ENCODE measurements at regions not wholly inside any gene's neighbourhood (a gene's known extent, or its start where the extent isn't known, plus 50 kb on each side); places are given as distances from the start of the nearest gene placed in this dataset.

DNA sequence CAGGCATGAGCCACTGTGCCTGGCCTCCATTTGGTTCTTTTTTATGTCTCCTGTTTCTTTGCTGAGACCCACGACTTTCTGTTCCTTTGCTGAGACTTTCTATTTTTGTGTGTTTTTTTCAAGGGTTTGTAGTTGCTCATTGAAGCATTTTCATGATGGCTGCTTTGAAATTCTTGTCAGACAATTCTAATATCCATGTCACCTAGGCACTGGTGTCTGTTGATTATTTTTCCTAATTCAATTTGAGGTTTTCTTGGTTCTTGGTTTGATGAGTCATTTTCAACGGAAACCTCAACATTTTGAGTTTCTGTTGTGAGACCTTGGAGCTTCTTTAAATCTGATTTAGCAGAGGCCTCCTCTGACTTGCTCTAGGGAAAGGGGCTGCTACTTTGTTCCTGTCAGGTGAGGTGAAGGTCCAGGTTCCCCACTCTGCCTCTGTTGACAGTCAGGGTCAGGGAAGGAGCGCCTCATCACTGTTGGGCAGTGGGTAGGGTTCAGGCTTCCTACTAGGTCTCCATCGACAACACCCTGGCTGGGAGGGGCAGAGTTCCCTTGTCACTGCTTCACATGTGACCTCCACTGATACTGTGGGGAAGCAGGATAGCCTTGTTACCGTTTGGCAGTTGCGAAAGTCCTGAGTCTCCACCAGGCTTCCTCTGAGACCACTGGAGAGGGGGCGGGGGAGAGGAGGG lies 66.1 kb upstream of the SMOX start:
- H3K4me3 ChIP-seq (ENCODE audit: low read depth, low read length) = peak overlapping the region; percentile 2; the same call in 1 of the 2 replicates
- TF ChIP-seq, protein P1, sequence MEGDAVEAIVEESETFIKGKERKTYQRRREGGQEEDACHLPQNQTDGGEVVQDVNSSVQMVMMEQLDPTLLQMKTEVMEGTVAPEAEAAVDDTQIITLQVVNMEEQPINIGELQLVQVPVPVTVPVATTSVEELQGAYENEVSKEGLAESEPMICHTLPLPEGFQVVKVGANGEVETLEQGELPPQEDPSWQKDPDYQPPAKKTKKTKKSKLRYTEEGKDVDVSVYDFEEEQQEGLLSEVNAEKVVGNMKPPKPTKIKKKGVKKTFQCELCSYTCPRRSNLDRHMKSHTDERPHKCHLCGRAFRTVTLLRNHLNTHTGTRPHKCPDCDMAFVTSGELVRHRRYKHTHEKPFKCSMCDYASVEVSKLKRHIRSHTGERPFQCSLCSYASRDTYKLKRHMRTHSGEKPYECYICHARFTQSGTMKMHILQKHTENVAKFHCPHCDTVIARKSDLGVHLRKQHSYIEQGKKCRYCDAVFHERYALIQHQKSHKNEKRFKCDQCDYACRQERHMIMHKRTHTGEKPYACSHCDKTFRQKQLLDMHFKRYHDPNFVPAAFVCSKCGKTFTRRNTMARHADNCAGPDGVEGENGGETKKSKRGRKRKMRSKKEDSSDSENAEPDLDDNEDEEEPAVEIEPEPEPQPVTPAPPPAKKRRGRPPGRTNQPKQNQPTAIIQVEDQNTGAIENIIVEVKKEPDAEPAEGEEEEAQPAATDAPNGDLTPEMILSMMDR (IDR thresholded peaks at IDR 0.05; ENCODE audit: insufficient read depth, low read length, missing control alignments) = no peak
- CTCF ChIA-PET = interaction anchor here (0.7 to 5.4 kb wide), 7 partner anchors 9 to 205 kb away, joined by 3 to 99 read pairs (median 3); partner anchors contain the start of gene RNF24
- no peak for DNase-seq (ENCODE audit: low read depth, low spot score)
- POLR2A ChIA-PET = no interaction called here

DNA sequence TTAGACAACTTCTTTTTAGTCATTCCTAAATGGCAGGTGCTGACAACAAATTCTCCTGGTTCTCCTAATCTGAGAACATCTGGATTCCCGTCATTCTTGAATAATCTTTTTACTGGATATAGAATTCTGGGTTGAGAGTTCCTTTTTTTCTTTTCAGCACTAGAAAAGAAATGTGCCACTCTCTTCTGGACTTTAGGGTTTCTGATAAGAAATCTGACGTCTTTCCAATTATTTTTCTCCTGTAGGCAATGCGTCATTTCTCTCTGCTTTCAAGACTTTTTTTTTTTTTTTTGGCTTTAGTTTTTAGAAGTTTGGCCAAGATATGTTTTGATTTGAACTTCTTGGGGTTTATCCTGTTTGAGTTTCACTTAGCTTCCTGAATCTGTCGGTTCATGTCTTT lies 66.1 kb upstream of the RNF24 start:
- CTCF ChIA-PET = interaction anchor here (5.4 kb wide), 1 partner anchor 71 kb away, joined by 99 read pairs; the partner anchor contains the start of gene RNF24

DNA sequence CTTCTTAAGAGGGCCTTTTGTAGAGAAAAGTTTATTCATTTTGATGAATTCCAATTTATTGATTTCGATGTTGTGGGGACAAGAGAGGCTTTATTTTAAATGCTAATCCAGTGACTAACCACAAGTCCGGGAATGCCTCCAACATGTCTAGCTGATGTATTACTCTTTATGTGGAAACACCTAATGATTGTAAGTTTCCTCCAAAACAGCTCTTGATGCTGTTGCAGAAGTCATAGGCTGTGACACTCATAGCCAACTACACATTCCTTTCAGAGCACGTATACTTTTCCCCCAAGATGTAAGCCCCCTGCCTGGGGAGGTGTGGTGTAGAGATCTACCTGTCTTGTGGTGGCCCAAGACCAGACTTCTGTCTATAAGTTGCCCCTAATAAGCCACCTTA lies 61.3 kb upstream of the RNF24 start:
- TF ChIP-seq, protein P1 (IDR thresholded peaks at IDR 0.05; ENCODE audit: insufficient read depth, low read length, missing control alignments) = no peak
- H3K4me3 ChIP-seq (ENCODE audit: low read depth, low read length) = no peak overlapping the region
- CTCF ChIA-PET = interaction anchor here (1.1 to 1.2 kb wide), 2 partner anchors 9 to 67 kb away, joined by 3 to 12 read pairs; no protein-coding TSS in a partner anchor
- DNase-seq (ENCODE audit: low read depth, low spot score) = peak; percentile 59
- POLR2A ChIA-PET = no interaction called here

More for the DNA sequence above, 66.1 kb upstream of the RNF24 start:
- TF ChIP-seq, protein P1 (IDR thresholded peaks at IDR 0.05; ENCODE audit: insufficient read depth, low read length, missing control alignments) = no peak
- POLR2A ChIA-PET = no interaction called here
- DNase-seq (ENCODE audit: low read depth, low spot score) = no peak
- no peak overlapping the region for H3K4me3 ChIP-seq (ENCODE audit: low read depth, low read length)

DNA sequence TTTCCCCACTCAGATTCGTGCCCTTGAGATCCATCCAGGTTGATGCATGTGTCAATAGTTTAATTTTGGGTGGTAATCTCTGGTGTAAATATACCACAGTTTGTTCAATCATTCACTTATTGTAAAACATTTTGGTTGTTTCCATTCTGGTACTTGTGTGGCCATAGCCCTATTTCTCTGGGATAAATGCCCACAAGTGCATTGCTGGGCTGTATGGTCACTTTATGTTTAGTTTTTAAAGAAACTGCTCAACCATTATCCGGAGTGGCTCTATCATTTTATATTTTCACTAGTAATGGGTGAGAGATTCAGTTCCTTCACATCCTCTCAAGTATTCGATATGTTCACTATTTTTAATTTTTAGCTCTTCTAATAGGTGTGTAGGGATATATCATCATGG lies 60.7 kb upstream of the RNF24 start:
- CTCF ChIA-PET = interaction anchor here (1.1 to 1.2 kb wide), 2 partner anchors 9 to 66 kb away, joined by 3 to 12 read pairs; no protein-coding TSS in a partner anchor
- H3K4me3 ChIP-seq (ENCODE audit: low read depth, low read length) = no peak overlapping the region
- TF ChIP-seq, protein P1 (IDR thresholded peaks at IDR 0.05; ENCODE audit: insufficient read depth, low read length, missing control alignments) = no peak
- POLR2A ChIA-PET = no interaction called here
- DNase-seq (ENCODE audit: low read depth, low spot score) = no peak

DNA sequence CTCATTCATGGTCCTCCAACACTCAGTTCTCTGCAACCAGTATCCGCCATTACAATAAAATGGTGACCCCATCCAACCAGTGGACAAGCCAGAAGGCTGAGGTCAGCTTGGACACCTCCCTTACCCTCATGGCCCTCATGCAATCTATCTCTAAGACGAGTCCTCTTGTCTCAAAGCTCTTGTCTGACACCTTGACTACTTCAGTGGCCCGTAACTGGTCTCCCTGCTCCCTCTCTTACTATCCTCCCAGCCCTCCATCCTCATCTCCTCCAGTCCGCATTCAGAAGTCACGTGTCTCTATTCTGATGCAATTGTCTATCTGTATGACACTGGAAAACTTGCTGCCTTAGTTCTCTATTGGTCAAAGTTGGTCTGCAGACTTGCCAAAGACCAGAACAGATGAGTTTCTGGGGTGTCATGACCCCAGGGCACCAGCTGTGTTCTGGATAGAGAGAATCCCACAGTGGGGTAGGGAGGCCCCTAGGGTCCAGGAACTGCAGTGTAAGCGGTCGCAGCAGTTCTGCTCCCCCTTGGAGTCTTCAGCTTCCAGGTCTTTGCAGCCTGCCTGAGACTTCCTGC lies 59.6 kb upstream of the RNF24 start:
- no peak overlapping the region for H3K4me3 ChIP-seq (ENCODE audit: low read depth, low read length)
- DNase-seq (ENCODE audit: low read depth, low spot score) = no peak
- POLR2A ChIA-PET = no interaction called here
- CTCF ChIA-PET = interaction anchor here (1.4 to 8.2 kb wide), 2 partner anchors 9 to 173 kb away, joined by 3 to 70 read pairs; no protein-coding TSS in a partner anchor
- TF ChIP-seq, protein P1 (IDR thresholded peaks at IDR 0.05; ENCODE audit: insufficient read depth, low read length, missing control alignments) = no peak
